HG02610 (cell line): ENCODE measurements at regions not wholly inside any gene's neighbourhood (a gene's known extent, or its start where the extent isn't known, plus 50 kb on each side); places are given as distances from the start of the nearest gene placed in this dataset.

Experiments
- ATAC-seq: cut with Tn5 transposase; IDR thresholded peaks from one replicate; pipeline ENCODE4 v1.9.1; 2021; ENCODE audit warnings: mild to moderate bottlenecking, moderate library complexity; ENCODE audit not compliant: unreplicated experiment

- no peak for ATAC-seq
Observed at GRCh38 chr6:87909849-87910248, 137.8 kb upstream of the SPACA1 start.

GRCh38 chr6:87908978-87909811 is 138.4 kb upstream of the SPACA1 start:
- no peak for ATAC-seq

- ATAC-seq: peak; percentile 45
Observed at GRCh38 chr6:87907521-87907920, 140.1 kb upstream of the SPACA1 start.

GRCh38 chr6:87905101-87905641 is 142.5 kb upstream of the SPACA1 start:
- peak; percentile 78 for ATAC-seq

- ATAC-seq: no peak
Observed at GRCh38 chr6:87904011-87904410, 143.6 kb upstream of the SPACA1 start.

GRCh38 chr6:87903323-87903722 is 144.3 kb upstream of the SPACA1 start:
- ATAC-seq: no peak

- ATAC-seq: no peak
Observed at GRCh38 chr6:87902383-87902782, 145.3 kb upstream of the SPACA1 start.

GRCh38 chr6:87901613-87902012 is 146.0 kb upstream of the SPACA1 start:
- ATAC-seq: no peak

- ATAC-seq: no peak
Observed at GRCh38 chr6:87900160-87900698, 147.4 kb upstream of the SPACA1 start.

- no peak for ATAC-seq
Observed at GRCh38 chr6:87899499-87900147, 148.0 kb upstream of the SPACA1 start.

GRCh38 chr6:87897663-87898062 is 150.0 kb upstream of the SPACA1 start:
- ATAC-seq: no peak

GRCh38 chr6:87897013-87897412 is 150.6 kb upstream of the SPACA1 start:
- no peak for ATAC-seq

GRCh38 chr6:87887266-87887665 is 160.4 kb upstream of the SPACA1 start:
- ATAC-seq: no peak

- no peak for ATAC-seq
Observed at GRCh38 chr6:87884203-87884602, 163.4 kb upstream of the SPACA1 start.

- no peak for ATAC-seq
Observed at GRCh38 chr6:87881342-87881895, 166.2 kb upstream of the SPACA1 start.

- ATAC-seq: peak; percentile 84
Observed at GRCh38 chr6:87879132-87879861, 168.3 kb upstream of the SPACA1 start.

GRCh38 chr6:87875781-87876180 is 171.9 kb upstream of the SPACA1 start:
- no peak for ATAC-seq

- no peak for ATAC-seq
Observed at GRCh38 chr6:87873556-87873955, 171.5 kb upstream of the AKIRIN2 start.

GRCh38 chr6:87870556-87870955 is 168.5 kb upstream of the AKIRIN2 start:
- no peak for ATAC-seq

- no peak for ATAC-seq
Observed at GRCh38 chr6:87869064-87869905, 167.3 kb upstream of the AKIRIN2 start.
